Gastrocnemius medialis (tissue), 4 donors: ENCODE measurements at regions not wholly inside any gene's neighbourhood (a gene's known extent, or its start where the extent isn't known, plus 50 kb on each side); places are given as distances from the start of the nearest gene placed in this dataset.

ENCODE experiments used
- CTCF ChIP-seq, 5 experiments: fragments of 450-650 bp in 3 of 5; fragments of 200-600 bp in 2 of 5; sonication (generic) in 2 of 5; IDR thresholded peaks in 4 of 5; conservative IDR thresholded peaks in 1 of 5; 1 replicate in 4 of 5; 2 replicates in 1 of 5; pipeline ENCODE4 v1.5.1; 2016 to 2019; ENCODE audit warnings: antibody characterized with exemption in 5 of 5, mild to moderate bottlenecking in 3 of 5, moderate library complexity in 3 of 5
- POLR2A ChIP-seq, 2 donors: fragments of 450-650 bp; IDR thresholded peaks; one replicate each; pipeline ENCODE4 v1.6.1; 2017; ENCODE audit warnings: antibody characterized with exemption in 2 of 2, mild to moderate bottlenecking in 2 of 2, moderate library complexity in 2 of 2

- TF ChIP-seq CTCF (IDR thresholded peaks at IDR 0.05 in 4 of 5, conservative IDR thresholded peaks at IDR 0.05 in 1 of 5) = no peak
- no peak for TF ChIP-seq POLR2A (IDR thresholded peaks at IDR 0.05)
Measured at GRCh38 chr17:74015316-74015715, 188.2 kb upstream of the RPL38 start.
